NCI-H446 (cell line): ENCODE measurements at regions not wholly inside any gene's neighbourhood (a gene's known extent, or its start where the extent isn't known, plus 50 kb on each side); places are given as distances from the start of the nearest gene placed in this dataset.
"Not testable (repeated sequence)": the region's sequence is repeated elsewhere in the genome, so short reads cannot be mapped to it uniquely, and the experiment has no call there.

Experiments used
- DNase-seq, 2 experiments: peaks; one replicate each; lab custom pipeline; 2025; lab: John Stamatoyannopoulos, UW

- no peak for DNase-seq
Measured at GRCh38 chr6:105881608-105882007, 204.5 kb upstream of the PRDM1 start.

- no peak for DNase-seq
Measured at GRCh38 chr6:105880030-105880492, 206.1 kb upstream of the PRDM1 start.

- DNase-seq = no peak
Measured at GRCh38 chr6:105879146-105879545, 207.0 kb upstream of the PRDM1 start.

- DNase-seq = no peak
Measured at GRCh38 chr6:105875974-105876640, 210.0 kb upstream of the PRDM1 start.

- no peak for DNase-seq
Measured at GRCh38 chr6:105874835-105875626, 211.1 kb upstream of the PRDM1 start.

- DNase-seq = no peak
Measured at GRCh38 chr6:105873799-105874198, 212.3 kb upstream of the PRDM1 start.

GRCh38 chr6:105873211-105873704, 212.9 kb upstream of the PRDM1 start:
- no peak for DNase-seq

GRCh38 chr6:105872249-105872648, 213.9 kb upstream of the PRDM1 start:
- DNase-seq = no peak

- no peak for DNase-seq
Measured at GRCh38 chr6:105871542-105871941, 214.6 kb upstream of the PRDM1 start.

- DNase-seq = no peak
Measured at GRCh38 chr6:105869835-105870440, 216.2 kb upstream of the PRDM1 start.

- DNase-seq = no peak
Measured at GRCh38 chr6:105868823-105869460, 217.2 kb upstream of the PRDM1 start.

- DNase-seq = no peak
Measured at GRCh38 chr6:105867821-105868220, 218.3 kb upstream of the PRDM1 start.

- DNase-seq = no peak
Measured at GRCh38 chr6:105867277-105867676, 218.9 kb upstream of the PRDM1 start.

GRCh38 chr6:105862936-105863607, 223.1 kb upstream of the PRDM1 start:
- DNase-seq = no peak

- DNase-seq = not testable (repeated sequence)
Measured at GRCh38 chr6:105860927-105861326, 225.2 kb upstream of the PRDM1 start.

GRCh38 chr6:105859457-105859856, 226.7 kb upstream of the PRDM1 start:
- no peak for DNase-seq

GRCh38 chr6:105858639-105859038, 227.5 kb upstream of the PRDM1 start:
- DNase-seq = not testable (repeated sequence)

GRCh38 chr6:105855433-105855832, 230.7 kb upstream of the PRDM1 start:
- no peak for DNase-seq

GRCh38 chr6:105853979-105854378, 232.2 kb upstream of the PRDM1 start:
- DNase-seq = not testable (repeated sequence)

- no peak for DNase-seq
Measured at GRCh38 chr6:105851606-105852005, 234.5 kb upstream of the PRDM1 start.

GRCh38 chr6:105851113-105851580, 235.0 kb upstream of the PRDM1 start:
- DNase-seq = peak in 1 of 2 experiments; percentile 39
